ENCODE measurements at regions not wholly inside any gene's neighbourhood (a gene's known extent, or its start where the extent isn't known, plus 50 kb on each side); places are given as distances from the start of the nearest gene placed in this dataset.

GRCh38 chr1:239924741-239925350 lies 166.8 kb upstream of the FMN2 start:
- whole genome bisulfite sequencing (ENCODE audit: insufficient coverage, low coverage, missing lambda C conversion rate): under 1% methylated on average over 28 of the region's 30 CpGs

More at GRCh38 chr1:239924741-239925350, 166.8 kb upstream of the FMN2 start:
- Histone ChIP-seq H3K4me2 (ENCODE audit: insufficient read depth, low read length) (no peak overlapping the region), H3K4me1 (replicated peaks in 1 of 2; ENCODE audit: control insufficient read depth in 2 of 2, insufficient read depth in 2 of 2, low read length in 2 of 2) (no peaks in the 10 kb centered on the region), H3K27me3 (ENCODE audit: control insufficient read depth in 2 of 2, insufficient read depth in 2 of 2, low read length in 2 of 2) (no peaks in the 10 kb centered on the region), H3K9ac (ENCODE audit: insufficient read depth in 1 of 2, low read depth in 2 of 2, low read length in 2 of 2) (no peak overlapping the region), H2AFZ (ENCODE audit: low read depth, low read length) (no peak overlapping the region), H3K36me3 (ENCODE audit: control insufficient read depth, insufficient read depth, low read length) (no peaks in the 10 kb centered on the region), H3K4me3 (no peak overlapping the region), H4K20me1 (replicated peaks; ENCODE audit: control insufficient read depth, insufficient read depth, low read length) (no peaks in the 10 kb centered on the region), H3K9me3 (replicated peaks; ENCODE audit: control insufficient read depth, insufficient read depth, low read depth, low read length) (no peaks in the 10 kb centered on the region; the same call in 1 of the 2 replicates), H3K9me1 (ENCODE audit: control insufficient read depth, insufficient read depth, low read length) (no peaks in the 10 kb centered on the region), H3K27ac (ENCODE audit: extremely low read depth, low read depth, low read length) (no peak overlapping the region), H3K79me2 (ENCODE audit: control insufficient read depth, insufficient read depth, low read length) (no peaks in the 10 kb centered on the region)
- intact Hi-C loops (cut with micrococcal nuclease) (no loop called here), in situ Hi-C loops (cut with MboI) (no loop called here)
- FAIRE-seq (no peak), DNase-seq (ENCODE audit: extremely low read depth in 1 of 4, low spot score in 3 of 4) (no peak), ATAC-seq (no peak)
- ChIA-PET CTCF (ENCODE audit: low intra/inter-chr PET ratio) (no interaction called here), POLR2A (no interaction called here)
- no TSS peak for BruUV-seq (replicated peaks)
- TF ChIP-seq ZBTB1 (CRISPR knock-in tag; IDR thresholded peaks at IDR 0.05; ENCODE audit: borderline replicate concordance, low read depth) (no peak), CBX5 (IDR thresholded peaks at IDR 0.05; ENCODE audit: borderline replicate concordance, low read depth) (no peak), ZC3H11A (IDR thresholded peaks at IDR 0.05; ENCODE audit: low read depth, low read length) (no peak), PRPF4 (IDR thresholded peaks at IDR 0.05; ENCODE audit: insufficient read depth, low read depth, low read length, poor library complexity, severe bottlenecking) (no peak), CBFA2T2 (conservative IDR thresholded peaks at IDR 0.05) (no peak), ZNF174 (CRISPR knock-in tag; IDR thresholded peaks at IDR 0.05) (no peak), CBFA2T3 (IDR thresholded peaks at IDR 0.05) (no peak), SRSF7 (optimal IDR thresholded peaks at IDR 0.05; ENCODE audit: low read depth, low read length) (no peak), CBX1 (IDR thresholded peaks at IDR 0.05; ENCODE audit: low read depth) (no peak), BRF2 (IDR thresholded peaks at IDR 0.05; ENCODE audit: borderline replicate concordance, insufficient read depth, insufficient read length) (no peak), HOXB6 (CRISPR knock-in tag; IDR thresholded peaks at IDR 0.05; ENCODE audit: borderline replicate concordance) (no peak), CUX1 (CRISPR knock-in tag; IDR thresholded peaks at IDR 0.05) (no peak), ZNF830 (CRISPR knock-in tag; IDR thresholded peaks at IDR 0.05) (no peak), MCM7 (IDR thresholded peaks at IDR 0.05) (no peak), DEAF1 (CRISPR knock-in tag; IDR thresholded peaks at IDR 0.05) (no peak), TARDBP (IDR thresholded peaks at IDR 0.05) (no peak), PYGO2 (tag; IDR thresholded peaks at IDR 0.05) (no peak), NFATC3 (IDR thresholded peaks at IDR 0.05) (no peak)

Measured in K562 (cell line).